ENCODE measurements at regions not wholly inside any gene's neighbourhood (a gene's known extent, or its start where the extent isn't known, plus 50 kb on each side); places are given as distances from the start of the nearest gene placed in this dataset.

DNA sequence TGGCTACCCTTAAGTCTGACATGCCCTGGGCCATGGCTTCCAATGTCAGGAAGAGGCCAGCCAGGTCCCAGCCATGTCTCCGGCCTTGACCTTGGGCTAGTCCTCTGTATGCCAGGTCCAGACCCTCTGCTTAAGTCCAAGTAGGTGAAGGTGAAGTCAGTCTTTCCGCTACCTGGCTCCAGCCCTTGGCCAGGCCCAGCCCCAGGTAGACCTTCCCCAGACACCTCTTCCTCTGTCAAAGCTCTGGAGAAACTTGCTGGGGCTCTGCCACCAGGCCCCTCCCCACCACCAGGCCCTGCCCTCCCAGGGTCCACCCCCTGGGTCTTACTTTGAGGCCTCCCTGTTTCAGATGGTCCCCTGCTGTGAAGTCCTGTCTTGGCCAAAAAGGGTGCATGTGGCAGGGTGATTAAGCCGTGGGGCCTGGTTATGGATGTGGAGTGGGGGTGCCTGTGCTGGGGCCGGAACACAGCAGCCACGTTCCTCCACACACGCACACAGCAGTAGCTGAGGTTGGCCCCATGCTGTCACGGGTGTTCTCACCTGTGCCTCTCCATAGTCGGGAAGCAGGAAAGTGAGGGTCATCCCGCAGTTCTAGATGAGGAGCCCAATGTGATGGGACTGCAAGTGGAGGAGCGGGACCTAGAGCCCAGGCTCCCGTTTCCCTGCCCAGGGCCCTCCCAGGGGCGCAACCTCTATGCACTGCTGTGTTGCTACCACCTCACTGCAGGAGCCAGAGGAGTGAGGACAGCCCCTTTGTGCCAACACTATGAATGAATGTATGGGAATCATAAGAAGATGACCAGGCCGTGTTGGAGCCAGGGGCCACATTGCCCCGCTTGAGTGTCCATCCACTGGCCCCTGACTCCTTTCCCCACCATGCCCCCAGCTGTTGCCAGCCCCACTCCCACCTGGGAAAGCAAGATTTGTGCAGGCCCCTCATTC is 72.2 kb downstream of the LINC01488 start:
- H3K27me3 ChIP-seq (replicated peaks in 1 of 2; ENCODE audit: control insufficient read depth in 2 of 2, insufficient read depth in 2 of 2, low read length in 1 of 2), result no peaks in the 10 kb centered on the region
- CTCF ChIA-PET, result no interaction called here
- POLR2A ChIA-PET, result interaction anchor here (0.7 kb wide), 1 partner anchor 91 kb away, joined by 4 read pairs; no protein-coding TSS in a partner anchor
- no peaks in the 10 kb centered on the region for H3K4me1 ChIP-seq (ENCODE audit: control insufficient read depth, insufficient read depth, low read length)
- 57% methylated on average over 13 of the region's 14 CpGs for WGBS (ENCODE audit: insufficient coverage, insufficient replicate concordance, low lambda C conversion rate, missing lambda C conversion rate)
- no peaks in the 10 kb centered on the region for H4K20me1 ChIP-seq (ENCODE audit: control insufficient read depth, insufficient read depth)
- FAIRE-seq, result no peak
- RAD21 ChIA-PET (ENCODE audit: unreplicated experiment), result no interaction called here
- no peaks in the 10 kb centered on the region for H3K36me3 ChIP-seq (ENCODE audit: control insufficient read depth in 2 of 2, insufficient read depth in 2 of 2, low read length in 1 of 2)
- SMC1A ChIA-PET (ENCODE audit: uncharacterized antibody, unreplicated experiment), result no interaction called here
- intact Hi-C loops (cut with micrococcal nuclease; ENCODE audit: unreplicated experiment), result no loop called here
- no peak overlapping the region for H3K9ac ChIP-seq (ENCODE audit: control insufficient read depth, insufficient read depth, low read length)
- H3K79me2 ChIP-seq (ENCODE audit: control insufficient read depth, insufficient read depth, low read length), result no peaks in the 10 kb centered on the region
- H3K27ac ChIP-seq (ENCODE audit: control insufficient read depth, insufficient read depth), result no peak overlapping the region
- in situ Hi-C loops (cut with MboI), result no loop called here
- H3K4me2 ChIP-seq (ENCODE audit: control insufficient read depth, insufficient read depth), result no peak overlapping the region
- no TSS peak for BruUV-seq (replicated peaks)
- H2AFZ ChIP-seq (ENCODE audit: control insufficient read depth, low read depth, low read length), result no peak overlapping the region
- no peak for DNase-seq (ENCODE audit: low read depth, low spot score)
- TF ChIP-seq LARP7 (IDR thresholded peaks at IDR 0.05) (no peak), TCF12 (IDR thresholded peaks at IDR 0.05; ENCODE audit: low read depth, low read length) (no peak), POU2F2 (IDR thresholded peaks at IDR 0.05; ENCODE audit: borderline replicate concordance, low read depth, low read length) (no peak), CREB1 (IDR thresholded peaks at IDR 0.05; ENCODE audit: low read depth) (no peak), CTCF (IDR thresholded peaks at IDR 0.05 in 2 of 3, conservative IDR thresholded peaks at IDR 0.05 in 1 of 3; ENCODE audit: control insufficient read depth in 2 of 3, extremely low read depth in 1 of 3, insufficient read depth in 1 of 3, low read depth in 3 of 3, low read length in 3 of 3) (no peak), HCFC1 (IDR thresholded peaks at IDR 0.05; ENCODE audit: low read length) (no peak)
- H3K4me3 ChIP-seq, result no peak overlapping the region
- H3K9me3 ChIP-seq (replicated peaks; ENCODE audit: control insufficient read depth, insufficient read depth, low read length), result peaks cover 2% of the 10 kb centered on the region; the same call in 1 of the 3 replicates
- ATAC-seq, result no peak
